SK-N-SH (cell line): ENCODE measurements at regions not wholly inside any gene's neighbourhood (a gene's known extent, or its start where the extent isn't known, plus 50 kb on each side); places are given as distances from the start of the nearest gene placed in this dataset.

Experiments
- CTCF ChIA-PET: fragments of 300-600, 350-600 bp; formaldehyde crosslinking; extraction: SDS; loops from one replicate; lab custom pipeline; 2021; lab: Yijun Ruan, JAX
- POLR2A ChIA-PET: fragments of 350-600 bp; sonication (Branson Sonifier 250); formaldehyde crosslinking; extraction: SDS; loops from one replicate; lab custom pipeline; 2020; ENCODE audit warnings: antibody characterized with exemption, inconsistent platforms; lab: Yijun Ruan, JAX
- DNase-seq: peaks from one replicate; pipeline ENCODE4 v3.0.0; 2012
- H2AFZ ChIP-seq: fragments of 200-600 bp; sonication (generic); 2 replicates; pipeline ENCODE4 v1.8.1; 2016; ENCODE audit warnings: antibody characterized with exemption, mild to moderate bottlenecking, low read depth
- H3F3A ChIP-seq: fragments of 200-600 bp; sonication (generic); replicated peaks from 2 replicates; pipeline ENCODE3; 2016; ENCODE audit warnings: antibody characterized with exemption, mild to moderate bottlenecking; ENCODE audit not compliant: insufficient read depth
- H3K27ac ChIP-seq, 2 experiments: fragments of 200-500 bp in 1 of 2; fragments of 200-600 bp in 1 of 2; sonication (Bioruptor generic) in 1 of 2; sonication (generic), shearing (Covaris generic) in 1 of 2; 2 replicates each; pipeline versions ENCODE4 v1.5.1 to v1.6.1; 2014 to 2016; ENCODE audit warnings: low read depth in 2 of 2, inconsistent platforms in 1 of 2, low read length in 1 of 2, mild to moderate bottlenecking in 1 of 2, mixed read lengths in 1 of 2
- H3K27me3 ChIP-seq: fragments of 200-600 bp; sonication (generic), shearing (Covaris generic); 2 replicates; pipeline ENCODE4 v1.6.1; 2016; ENCODE audit warnings: mixed run types; ENCODE audit not compliant: insufficient read depth
- H3K36me3 ChIP-seq, 2 experiments: fragments of 200-500 bp in 1 of 2; fragments of 200-600 bp in 1 of 2; sonication (Bioruptor generic) in 1 of 2; sonication (generic) in 1 of 2; replicated peaks in 1 of 2; 2 replicates each; pipeline versions ENCODE3 to v1.5.1; 2014 to 2016; ENCODE audit warnings: low read length in 1 of 2, mild to moderate bottlenecking in 1 of 2; ENCODE audit not compliant: insufficient read depth in 2 of 2, control insufficient read depth in 1 of 2
- H3K4me1 ChIP-seq, 2 experiments: fragments of 200-500 bp in 1 of 2; fragments of 200-600 bp in 1 of 2; sonication (Bioruptor generic) in 1 of 2; sonication (generic), shearing (Covaris generic) in 1 of 2; 2 replicates each; pipeline versions ENCODE4 v1.5.1 to v1.6.1; 2014 to 2016; ENCODE audit warnings: low read depth in 1 of 2, low read length in 1 of 2, mixed run types in 1 of 2; ENCODE audit not compliant: insufficient read depth in 2 of 2, control insufficient read depth in 1 of 2
- H3K4me2 ChIP-seq: fragments of 200-600 bp; sonication (generic), shearing (Covaris generic); 2 replicates; pipeline ENCODE4 v1.6.1; 2017; ENCODE audit warnings: mixed run types
- H3K4me3 ChIP-seq, 2 experiments: fragments of 200-500 bp in 1 of 2; fragments of 200-600 bp in 1 of 2; sonication (Bioruptor generic) in 1 of 2; sonication (generic), shearing (Covaris generic) in 1 of 2; 2 replicates each; pipeline versions ENCODE4 v1.5.1 to v1.8.1; 2014 to 2016; ENCODE audit warnings: low read depth in 2 of 2, inconsistent platforms in 1 of 2, low read length in 1 of 2, mild to moderate bottlenecking in 1 of 2, mixed read lengths in 1 of 2, moderate library complexity in 1 of 2
- H3K79me2 ChIP-seq: fragments of 200-600 bp; sonication (generic); 2 replicates; pipeline ENCODE4 v1.8.1; 2017; ENCODE audit warnings: mild to moderate bottlenecking; ENCODE audit not compliant: insufficient read depth
- H3K9ac ChIP-seq: fragments of 200-600 bp; sonication (generic); 2 replicates; pipeline ENCODE4 v1.6.1; 2017; ENCODE audit warnings: mixed run types
- H3K9me2 ChIP-seq: fragments of 200-600 bp; sonication (generic); 2 replicates; pipeline ENCODE4 v1.6.1; 2017; ENCODE audit warnings: mixed run types
- H3K9me3 ChIP-seq: fragments of 200-600 bp; sonication (generic); 2 replicates; pipeline ENCODE4 v1.6.1; 2017; ENCODE audit warnings: mixed run types, mild to moderate bottlenecking, moderate library complexity
- H4K20me1 ChIP-seq: fragments of 200-600 bp; sonication (generic); 2 replicates; pipeline ENCODE4 v1.6.1; 2017; ENCODE audit warnings: mild to moderate bottlenecking, mixed run types; ENCODE audit not compliant: insufficient read depth
- CHD2 ChIP-seq: fragments of 150-350 bp; IDR thresholded peaks from 2 replicates; pipeline ENCODE4 v1.6.1; 2018; ENCODE audit warnings: low read length; ENCODE audit not compliant: partially characterized antibody
- EP300 ChIP-seq, 2 experiments: IDR thresholded peaks; 2 replicates each; pipeline versions ENCODE4 v1.4.0 to v1.6.1; 2012; ENCODE audit warnings: borderline replicate concordance in 1 of 2, low read depth in 1 of 2, low read length in 1 of 2
- FOSL2 ChIP-seq: IDR thresholded peaks from 2 replicates; pipeline ENCODE4 v1.4.0; 2012; ENCODE audit warnings: low read depth, mild to moderate bottlenecking, moderate library complexity, borderline replicate concordance
- FOXM1 ChIP-seq: IDR thresholded peaks from 2 replicates; pipeline ENCODE4 v1.4.0; 2012; ENCODE audit warnings: low read depth, mild to moderate bottlenecking
- GABPA ChIP-seq: IDR thresholded peaks from 2 replicates; pipeline ENCODE4 v1.4.0; 2012; ENCODE audit warnings: low read depth, mild to moderate bottlenecking
- IRF3 ChIP-seq: fragments of 150-350 bp; IDR thresholded peaks from 2 replicates; pipeline ENCODE4 v1.6.1; 2016; ENCODE audit warnings: mild to moderate bottlenecking, low read depth, low read length
- JUND ChIP-seq: IDR thresholded peaks from 2 replicates; pipeline ENCODE4 v1.4.0; 2012
- MEF2A ChIP-seq: IDR thresholded peaks from 2 replicates; pipeline ENCODE4 v1.4.0; 2012; ENCODE audit warnings: low read depth, borderline replicate concordance
- MXI1 ChIP-seq: IDR thresholded peaks from 2 replicates; pipeline ENCODE4 v1.6.1; 2012; ENCODE audit warnings: mild to moderate bottlenecking, low read depth, low read length, improper control_type of control experiment
- NFIC ChIP-seq: IDR thresholded peaks from 2 replicates; pipeline ENCODE4 v1.4.0; 2012; ENCODE audit warnings: borderline replicate concordance
- PBX3 ChIP-seq: IDR thresholded peaks from 2 replicates; pipeline ENCODE4; 2012
- RAD21 ChIP-seq: IDR thresholded peaks from 2 replicates; pipeline ENCODE4 v1.6.1; 2012; ENCODE audit warnings: mild to moderate bottlenecking, low read length
- REST ChIP-seq: IDR thresholded peaks from 2 replicates; pipeline ENCODE4 v1.6.1; 2012; ENCODE audit warnings: mild to moderate bottlenecking, low read depth, low read length, moderate library complexity
- SIN3A ChIP-seq: IDR thresholded peaks from 2 replicates; pipeline ENCODE4 v1.6.1; 2012; ENCODE audit warnings: low read depth, mild to moderate bottlenecking, low read length, moderate library complexity, borderline replicate concordance
- SMC3 ChIP-seq: IDR thresholded peaks from 2 replicates; pipeline ENCODE4 v1.6.1; 2012; ENCODE audit warnings: low read depth, low read length, improper control_type of control experiment
- TAF1 ChIP-seq: IDR thresholded peaks from 2 replicates; pipeline ENCODE4 v1.6.1; 2012; ENCODE audit warnings: low read depth, mild to moderate bottlenecking, low read length, moderate library complexity, borderline replicate concordance
- TCF12 ChIP-seq: IDR thresholded peaks from 2 replicates; pipeline ENCODE4 v1.4.0; 2012
- WGBS: methylation state at CpG from one replicate; pipeline ENCODE4 v1.1.6; 2017; ENCODE audit warnings: low lambda C conversion rate; 5-methylcytosine and 5-hydroxymethylcytosine counted together

GRCh38 chr14:86774916-86775315 lies 1218.1 kb downstream of the GALC start:
- H3K9me2 ChIP-seq = no peaks in the 10 kb centered on the region
- no peak overlapping the region for H2AFZ ChIP-seq
- no peaks in the 10 kb centered on the region for H3F3A ChIP-seq
- CTCF ChIA-PET = no interaction called here
- no peak overlapping the region for H3K4me3 ChIP-seq
- peaks cover 0 to 6% of the 10 kb centered on the region in 2 experiments; a peak in 1 of 4 replicates for H3K4me1 ChIP-seq
- H3K27me3 ChIP-seq = no peaks in the 10 kb centered on the region
- no peak overlapping the region for H3K27ac ChIP-seq
- no peak overlapping the region for H3K4me2 ChIP-seq
- no peaks in the 10 kb centered on the region for H4K20me1 ChIP-seq
- DNase-seq = no peak
- H3K79me2 ChIP-seq = no peaks in the 10 kb centered on the region
- POLR2A ChIA-PET = no interaction called here
- no peaks in the 10 kb centered on the region for H3K9me3 ChIP-seq
- TF ChIP-seq NFIC = no peak
- TF ChIP-seq JUND = no peak
- no peak for TF ChIP-seq SMC3
- TF ChIP-seq FOSL2 = no peak
- no peak for TF ChIP-seq MXI1
- TF ChIP-seq GABPA = no peak
- TF ChIP-seq SIN3A = no peak
- TF ChIP-seq FOXM1 = no peak
- no peak for TF ChIP-seq PBX3
- no peak for TF ChIP-seq EP300 (IDR thresholded peaks at IDR 0.05; ENCODE audit: borderline replicate concordance in 1 of 2, low read depth in 1 of 2, low read length in 1 of 2)
- TF ChIP-seq CHD2 = no peak
- no peak for TF ChIP-seq TAF1
- no peak for TF ChIP-seq IRF3
- TF ChIP-seq RAD21 = no peak
- no peak for TF ChIP-seq MEF2A
- no peak for TF ChIP-seq REST
- TF ChIP-seq TCF12 = no peak
- H3K9ac ChIP-seq = no peak overlapping the region
- H3K36me3 ChIP-seq = no peaks in the 10 kb centered on the region
- WGBS = 41% methylated on average over 2 of the region's 2 CpGs
